Upper lobe of left lung (tissue), 4 donors: ENCODE measurements at regions not wholly inside any gene's neighbourhood (a gene's known extent, or its start where the extent isn't known, plus 50 kb on each side); places are given as distances from the start of the nearest gene placed in this dataset.

Experiments
- POLR2A ChIP-seq, 4 donors: fragments of 450-650 bp; IDR thresholded peaks; one replicate each; pipeline ENCODE4 v1.5.1; 2016 to 2017; ENCODE audit warnings: antibody characterized with exemption in 4 of 4, mild to moderate bottlenecking in 2 of 4
- POLR2AphosphoS5 ChIP-seq, 2 donors: sonication (generic); formaldehyde crosslinking; IDR thresholded peaks; one replicate each; pipeline ENCODE4 v1.5.1; 2017; ENCODE audit warnings: antibody characterized with exemption in 2 of 2
- TF ChIP-seq, protein P1 (sequence below), 6 experiments: fragments of 450-650 bp in 4 of 6; fragments of 200-600 bp in 2 of 6; sonication (generic) in 2 of 6; IDR thresholded peaks; one replicate each; pipeline ENCODE4 v1.5.1; 2016 to 2019; ENCODE audit warnings: antibody characterized with exemption in 6 of 6

DNA sequence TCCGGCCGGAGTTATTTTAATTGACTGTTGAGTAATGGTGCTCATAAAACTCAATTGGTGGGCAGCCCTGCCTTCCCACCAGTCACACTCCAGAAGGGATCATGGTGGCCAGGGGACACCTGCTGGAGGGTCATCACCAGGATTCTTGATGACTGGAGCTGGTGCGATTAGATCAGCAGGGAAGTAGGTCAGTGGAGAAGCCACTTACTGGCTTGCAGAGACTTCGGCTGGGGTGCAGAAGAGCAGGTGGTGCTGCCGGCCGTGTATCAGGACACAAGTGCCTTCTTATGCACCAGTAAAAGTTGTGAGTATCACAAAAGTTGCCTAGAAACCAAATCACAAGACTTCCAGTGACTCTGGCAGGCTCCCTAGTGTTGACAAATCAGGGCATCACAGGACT is 82.6 kb upstream of the CHCHD3 start:
- TF ChIP-seq POLR2A (IDR thresholded peaks at IDR 0.05) (no peak), POLR2AphosphoS5 (IDR thresholded peaks at IDR 0.05) (no peak)
- TF ChIP-seq, protein P1, sequence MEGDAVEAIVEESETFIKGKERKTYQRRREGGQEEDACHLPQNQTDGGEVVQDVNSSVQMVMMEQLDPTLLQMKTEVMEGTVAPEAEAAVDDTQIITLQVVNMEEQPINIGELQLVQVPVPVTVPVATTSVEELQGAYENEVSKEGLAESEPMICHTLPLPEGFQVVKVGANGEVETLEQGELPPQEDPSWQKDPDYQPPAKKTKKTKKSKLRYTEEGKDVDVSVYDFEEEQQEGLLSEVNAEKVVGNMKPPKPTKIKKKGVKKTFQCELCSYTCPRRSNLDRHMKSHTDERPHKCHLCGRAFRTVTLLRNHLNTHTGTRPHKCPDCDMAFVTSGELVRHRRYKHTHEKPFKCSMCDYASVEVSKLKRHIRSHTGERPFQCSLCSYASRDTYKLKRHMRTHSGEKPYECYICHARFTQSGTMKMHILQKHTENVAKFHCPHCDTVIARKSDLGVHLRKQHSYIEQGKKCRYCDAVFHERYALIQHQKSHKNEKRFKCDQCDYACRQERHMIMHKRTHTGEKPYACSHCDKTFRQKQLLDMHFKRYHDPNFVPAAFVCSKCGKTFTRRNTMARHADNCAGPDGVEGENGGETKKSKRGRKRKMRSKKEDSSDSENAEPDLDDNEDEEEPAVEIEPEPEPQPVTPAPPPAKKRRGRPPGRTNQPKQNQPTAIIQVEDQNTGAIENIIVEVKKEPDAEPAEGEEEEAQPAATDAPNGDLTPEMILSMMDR (IDR thresholded peaks at IDR 0.05): no peak
